Spinal cord (tissue), 9 donors: ENCODE measurements at regions not wholly inside any gene's neighbourhood (a gene's known extent, or its start where the extent isn't known, plus 50 kb on each side); places are given as distances from the start of the nearest gene placed in this dataset.
"Not testable (repeated sequence)": the region's sequence is repeated elsewhere in the genome, so short reads cannot be mapped to it uniquely, and the experiment has no call there.

ENCODE experiments used
- DNase-seq, 6 donors: peaks; one replicate each; pipeline versions ENCODE4 v3.0.0 to v3.0.0-alpha.2; 2013 to 2015; ENCODE audit warnings: low spot score in 6 of 6, low read depth in 4 of 6
- H3K27ac ChIP-seq: one replicate; pipeline ENCODE4 v1.5.1; 2013; ENCODE audit warnings: low read depth, low read length, control low read depth
- H3K27me3 ChIP-seq: one replicate; pipeline ENCODE4 v1.6.1; 2013; ENCODE audit warnings: low read length; ENCODE audit not compliant: control insufficient read depth, insufficient read depth
- H3K36me3 ChIP-seq: one replicate; pipeline ENCODE4 v1.6.1; 2013; ENCODE audit warnings: low read length; ENCODE audit not compliant: control insufficient read depth, insufficient read depth
- H3K4me1 ChIP-seq: one replicate; pipeline ENCODE4 v1.6.1; 2013; ENCODE audit warnings: low read length; ENCODE audit not compliant: control insufficient read depth, insufficient read depth
- H3K4me3 ChIP-seq: one replicate; pipeline ENCODE4 v1.5.1; 2013; ENCODE audit warnings: low read depth, low read length, control low read depth
- H3K9me3 ChIP-seq: one replicate; pipeline ENCODE4 v1.6.1; 2013; ENCODE audit warnings: low read length; ENCODE audit not compliant: control insufficient read depth, insufficient read depth
- WGBS: methylation state at CpG from one replicate; pipeline ENCODE4 v1.1.5; 2013; ENCODE audit warnings: missing lambda C conversion rate; ENCODE audit not compliant: insufficient coverage; 5-methylcytosine and 5-hydroxymethylcytosine counted together
- donor health status: healthy.

GRCh38 chr10:64896582-64896981, 1375.4 kb downstream of the REEP3 start:
- Histone ChIP-seq H3K27me3 (no peaks in the 10 kb centered on the region), H3K9me3 (peaks cover 7% of the 10 kb centered on the region), H3K36me3 (no peaks in the 10 kb centered on the region), H3K4me1 (no peaks in the 10 kb centered on the region), H3K27ac (no peak overlapping the region), H3K4me3 (no peak overlapping the region)
- DNase-seq = no peak
- 90% methylated on average over 1 of the region's 1 CpG for WGBS

DNA sequence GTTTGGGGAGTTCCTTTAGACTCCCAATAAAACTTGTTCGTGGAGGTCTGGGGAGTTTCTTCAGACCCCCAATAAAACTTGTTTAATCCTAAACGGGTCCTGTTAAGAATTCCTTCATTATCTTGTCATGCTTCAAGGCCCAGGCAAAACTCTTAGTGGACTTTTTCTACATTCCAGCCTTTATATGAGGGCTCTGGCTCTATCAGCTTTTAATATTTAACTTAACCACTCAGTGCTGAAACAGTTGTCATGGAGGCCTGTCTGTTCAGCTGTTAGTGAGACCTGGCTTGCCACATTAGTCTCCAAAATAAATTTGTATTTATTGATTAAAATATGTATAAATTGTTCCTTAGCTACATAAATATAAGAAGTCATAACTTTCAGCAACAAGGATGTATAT, 1385.1 kb downstream of the REEP3 start:
- H3K27ac ChIP-seq, DNase-seq, H3K27me3 ChIP-seq, H3K9me3 ChIP-seq, H3K4me1 ChIP-seq, H3K36me3 ChIP-seq, H3K4me3 ChIP-seq: not testable (repeated sequence)
- WGBS = 67% methylated on average over 1 of the region's 2 CpGs

DNA sequence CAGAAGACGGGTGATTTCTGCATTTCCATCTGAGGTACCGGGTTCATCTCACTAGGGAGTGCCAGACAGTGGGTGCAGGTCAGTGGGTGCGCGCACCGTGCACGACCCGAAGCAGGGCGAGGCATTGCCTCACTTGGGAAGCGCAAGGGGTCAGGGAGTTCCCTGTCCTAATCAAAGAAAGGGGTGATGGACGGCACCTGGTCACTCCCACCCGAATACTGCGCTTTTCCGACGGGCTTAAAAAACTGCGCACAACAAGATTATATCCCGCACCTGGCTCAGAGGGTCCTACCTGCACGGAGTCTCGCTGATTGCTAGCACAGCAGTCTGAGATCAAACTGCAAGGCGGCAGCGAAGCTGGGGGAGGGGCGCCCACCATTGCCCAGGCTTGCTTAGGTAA, 1403.1 kb downstream of the REEP3 start:
- H3K36me3 ChIP-seq, H3K9me3 ChIP-seq, H3K4me3 ChIP-seq, DNase-seq, H3K27ac ChIP-seq, H3K4me1 ChIP-seq, H3K27me3 ChIP-seq: not testable (repeated sequence)
- WGBS = 62% methylated on average over 20 of the region's 21 CpGs

DNA sequence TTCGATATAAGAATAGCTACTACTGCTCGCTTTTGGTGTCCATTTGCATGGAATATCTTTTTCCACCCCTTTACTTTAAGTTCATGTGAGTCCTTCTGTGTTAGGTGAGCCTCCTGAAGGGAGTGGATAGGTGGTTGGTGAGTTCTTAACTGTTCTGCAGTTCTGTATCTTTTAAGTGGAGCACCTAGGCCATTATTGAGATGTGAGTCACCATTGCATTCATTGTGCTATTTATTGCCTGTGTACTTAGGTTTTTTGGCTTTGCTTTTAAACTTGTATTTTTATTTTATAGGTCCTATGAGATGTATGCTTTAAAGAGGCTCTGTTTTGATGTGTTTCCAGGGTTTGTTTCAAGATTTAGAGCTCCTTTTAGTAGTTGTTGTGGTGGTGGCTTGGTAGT, 1430.8 kb downstream of the REEP3 start:
- Histone ChIP-seq H3K9me3 (no peaks in the 10 kb centered on the region), H3K27me3 (no peaks in the 10 kb centered on the region), H3K4me3 (no peak overlapping the region), H3K27ac (no peak overlapping the region), H3K36me3 (no peaks in the 10 kb centered on the region), H3K4me1 (no peaks in the 10 kb centered on the region)
- WGBS = no CpG with 5 or more reads among the region's 2 CpGs
- DNase-seq = no peak

- no CpG with 5 or more reads among the region's 1 CpG for WGBS
- H3K27ac ChIP-seq = no peak overlapping the region
Observed at GRCh38 chr10:64956441-64956840, 1435.2 kb downstream of the REEP3 start.

DNA sequence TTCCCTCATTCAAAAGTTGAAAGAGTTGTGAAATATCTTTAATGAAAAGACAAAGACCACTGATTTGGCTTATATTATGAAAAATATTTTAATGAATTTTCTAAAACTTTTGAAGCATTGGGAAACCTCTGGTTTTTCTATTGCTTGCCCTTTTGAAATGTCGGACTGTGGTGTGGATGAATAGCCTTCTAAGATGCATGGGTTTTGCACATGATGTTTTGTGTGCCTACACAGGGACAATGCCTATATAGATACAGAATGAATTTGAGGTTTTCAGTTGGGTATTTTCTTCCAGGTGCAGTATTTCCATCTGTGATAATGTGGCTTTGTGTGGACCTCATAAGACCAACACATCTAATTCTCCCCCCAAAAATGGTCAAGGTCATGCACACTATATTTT, 1437.9 kb downstream of the REEP3 start:
- DNase-seq = no peak
- Histone ChIP-seq H3K4me3 (no peak overlapping the region), H3K27ac (no peak overlapping the region), H3K9me3 (no peaks in the 10 kb centered on the region), H3K4me1 (no peaks in the 10 kb centered on the region), H3K36me3 (no peaks in the 10 kb centered on the region), H3K27me3 (no peaks in the 10 kb centered on the region)
- no CpG with 5 or more reads among the region's 1 CpG for WGBS

More at GRCh38 chr10:64956441-64956840, 1435.2 kb downstream of the REEP3 start:
- Histone ChIP-seq H3K9me3 (no peaks in the 10 kb centered on the region), H3K4me3 (no peak overlapping the region), H3K4me1 (no peaks in the 10 kb centered on the region), H3K36me3 (no peaks in the 10 kb centered on the region), H3K27me3 (no peaks in the 10 kb centered on the region)
- no peak for DNase-seq

- Histone ChIP-seq H3K27me3 (no peaks in the 10 kb centered on the region), H3K4me1 (no peaks in the 10 kb centered on the region), H3K27ac (no peak overlapping the region), H3K4me3 (no peak overlapping the region), H3K9me3 (no peaks in the 10 kb centered on the region), H3K36me3 (no peaks in the 10 kb centered on the region)
- WGBS = no CpG with 5 or more reads among the region's 2 CpGs
- no peak for DNase-seq
Observed at GRCh38 chr10:64959883-64960282, 1438.7 kb downstream of the REEP3 start.

DNA sequence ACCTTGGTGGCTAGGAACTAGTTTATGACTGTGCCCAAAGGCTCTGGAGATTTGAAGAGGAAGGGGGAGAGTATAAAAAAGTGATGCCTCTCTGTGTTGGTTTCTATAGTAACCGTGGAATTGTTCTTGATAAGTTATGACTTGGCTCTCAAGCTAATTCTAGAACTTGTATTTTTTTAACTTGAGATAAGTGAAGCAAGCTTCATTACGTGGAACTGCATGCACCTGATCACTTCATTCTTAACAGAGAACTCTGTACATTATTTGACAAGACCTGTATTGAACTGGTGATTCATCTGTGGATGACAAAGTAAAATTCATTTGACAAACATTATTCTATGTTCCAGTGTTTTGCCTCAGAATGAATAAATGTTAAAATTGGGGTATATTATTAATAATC, 1452.2 kb downstream of the REEP3 start:
- H3K9me3 ChIP-seq = no peaks in the 10 kb centered on the region
- H3K4me1 ChIP-seq = no peaks in the 10 kb centered on the region
- H3K4me3 ChIP-seq = no peak overlapping the region
- no peak overlapping the region for H3K27ac ChIP-seq
- no peaks in the 10 kb centered on the region for H3K27me3 ChIP-seq
- DNase-seq = peak in 2 of 6 donors; percentile 7 to 27
- H3K36me3 ChIP-seq = no peaks in the 10 kb centered on the region
- no CpG with 5 or more reads among the region's 2 CpGs for WGBS

DNA sequence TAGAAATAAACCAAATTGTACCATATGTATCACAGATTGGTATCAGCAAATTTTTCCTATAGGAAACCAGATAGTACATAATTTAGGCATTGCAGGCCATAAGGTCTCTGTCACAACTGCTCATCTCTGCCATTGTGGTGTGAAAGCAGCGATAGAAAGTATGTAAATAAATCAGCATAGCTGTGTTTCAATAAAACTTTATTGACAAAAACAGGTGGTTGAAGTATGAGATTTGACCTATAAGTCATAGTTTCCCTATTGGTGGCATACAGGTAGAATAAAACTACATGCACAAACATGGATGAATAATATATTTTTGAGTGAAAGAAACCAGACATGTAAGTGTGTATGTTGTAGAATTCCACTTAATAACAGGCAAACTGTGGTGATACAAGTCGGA, 1454.9 kb downstream of the REEP3 start:
- Histone ChIP-seq H3K9me3 (no peaks in the 10 kb centered on the region), H3K4me1 (no peaks in the 10 kb centered on the region), H3K36me3 (no peaks in the 10 kb centered on the region), H3K27me3 (no peaks in the 10 kb centered on the region), H3K4me3 (no peak overlapping the region), H3K27ac (no peak overlapping the region)
- WGBS = 86% methylated on average over 1 of the region's 2 CpGs
- no peak for DNase-seq

GRCh38 chr10:64977915-64978314, 1456.7 kb downstream of the REEP3 start:
- Histone ChIP-seq H3K36me3 (no peaks in the 10 kb centered on the region), H3K4me1 (no peaks in the 10 kb centered on the region), H3K4me3 (no peak overlapping the region), H3K9me3 (no peaks in the 10 kb centered on the region), H3K27me3 (no peaks in the 10 kb centered on the region), H3K27ac (no peak overlapping the region)
- peak in 2 of 6 donors; percentile 8 to 59 for DNase-seq
